ENCODE measurements at regions not wholly inside any gene's neighbourhood (a gene's known extent, or its start where the extent isn't known, plus 50 kb on each side); places are given as distances from the start of the nearest gene placed in this dataset.
"Not testable (repeated sequence)": the region's sequence is repeated elsewhere in the genome, so short reads cannot be mapped to it uniquely, and the experiment has no call there.

DNA sequence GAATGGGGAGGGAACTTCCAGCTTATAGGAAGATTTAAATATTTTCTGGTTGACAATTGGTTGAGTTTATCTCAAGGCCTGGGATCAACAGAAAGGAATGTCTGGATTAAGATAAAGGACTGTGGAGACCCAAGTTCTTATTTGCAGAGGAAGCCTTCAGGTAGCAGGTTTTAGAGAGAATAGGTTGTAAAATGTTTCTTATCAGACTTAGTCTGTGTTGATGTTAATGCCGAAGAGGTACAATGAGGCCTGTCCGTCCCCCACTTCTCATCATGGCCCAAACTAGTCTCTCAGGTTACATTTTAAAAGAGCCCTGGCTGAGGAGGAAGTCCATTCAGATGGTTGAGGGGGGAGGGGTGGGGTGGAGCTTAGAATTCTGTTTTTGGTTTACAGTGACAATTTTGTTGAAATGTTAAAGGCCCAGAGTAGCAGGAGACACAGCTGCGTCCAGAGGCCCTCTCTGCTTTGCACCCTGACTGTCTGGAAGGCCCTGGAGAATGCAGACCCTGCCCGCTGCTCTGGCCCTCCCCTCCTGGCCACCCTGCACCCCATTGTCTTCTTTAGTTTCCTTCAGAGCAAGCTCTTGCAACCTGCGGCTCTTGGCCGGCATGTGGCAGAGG is 672.5 kb upstream of the TMEM132C start:
- no peak for DNase-seq

DNA sequence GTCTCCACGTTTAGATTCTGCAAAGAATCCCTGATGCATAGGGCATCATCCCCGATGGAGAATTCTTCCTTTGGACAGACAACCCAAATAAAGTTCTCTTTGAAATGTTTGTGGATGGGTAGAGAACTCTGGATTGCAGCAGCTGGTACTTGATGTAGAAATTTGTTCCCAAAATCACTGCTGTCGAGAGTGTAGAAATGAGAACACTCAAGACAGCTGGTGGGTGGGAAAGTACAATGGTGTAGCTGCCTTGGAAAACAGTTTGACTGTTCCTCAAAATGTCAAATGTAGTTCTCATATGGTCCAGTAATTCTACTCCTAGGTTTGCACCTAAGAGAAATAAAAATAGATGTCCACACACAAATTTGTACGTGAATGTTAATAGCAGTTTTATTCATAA is 671.5 kb upstream of the TMEM132C start:
- no peak for DNase-seq

DNA sequence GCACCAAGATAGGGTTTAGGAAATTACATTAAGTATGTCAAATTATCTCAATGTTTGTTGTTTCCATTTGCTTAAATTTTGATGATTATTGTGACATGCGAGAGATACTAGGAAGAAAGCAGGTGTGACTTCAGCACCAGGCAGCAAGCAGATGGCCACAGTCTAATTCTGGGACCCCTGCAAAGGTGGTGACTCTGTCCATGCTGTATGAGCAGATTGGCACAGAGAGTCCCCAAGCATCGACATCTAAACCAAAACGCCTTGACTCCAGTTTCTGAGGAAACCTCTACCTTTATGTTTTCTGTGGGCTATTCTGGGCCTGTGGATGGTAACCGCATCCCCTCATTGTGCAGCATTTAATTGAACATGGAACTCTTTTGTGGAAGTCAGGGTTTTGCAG is 670.1 kb upstream of the TMEM132C start:
- DNase-seq = no peak

DNA sequence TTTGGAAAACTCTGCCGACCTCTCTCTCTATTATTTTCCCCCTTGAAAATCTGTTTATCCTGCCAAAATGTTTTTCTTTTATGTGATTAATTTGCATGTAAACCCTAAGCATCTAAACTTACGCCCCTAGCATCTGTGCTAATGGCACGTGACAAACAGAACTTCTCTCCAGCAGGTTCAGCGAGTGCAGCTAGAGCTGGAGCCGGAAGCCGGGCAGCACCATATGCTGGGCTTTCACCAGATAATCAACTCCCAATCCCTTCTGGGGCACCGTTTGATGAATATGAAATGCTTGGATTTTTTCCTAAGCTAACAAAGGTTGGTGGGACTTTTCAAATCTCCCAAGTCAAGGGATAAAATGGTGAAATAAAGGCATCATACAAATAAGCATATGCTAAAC is 667.5 kb upstream of the TMEM132C start:
- DNase-seq = no peak

DNA sequence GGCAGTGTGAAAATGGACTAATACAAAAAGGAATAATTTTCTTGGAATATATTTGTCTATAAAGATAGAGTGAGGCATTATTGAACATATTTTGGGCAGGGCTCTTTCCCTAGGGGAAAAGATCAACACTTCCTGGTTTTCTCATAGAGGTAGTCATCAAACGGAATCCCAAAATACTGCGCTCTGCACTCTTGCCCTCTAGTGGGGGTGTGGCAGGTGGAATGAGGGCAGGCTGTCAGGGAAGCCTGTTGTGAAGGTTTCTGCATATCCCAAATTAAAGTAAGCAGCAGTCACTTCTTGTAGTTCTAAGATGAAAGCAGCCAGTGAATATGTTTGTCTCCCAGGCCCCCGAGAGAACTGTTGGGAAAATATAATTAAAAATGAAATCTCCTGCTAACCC is 666.8 kb upstream of the TMEM132C start:
- DNase-seq = no peak

DNA sequence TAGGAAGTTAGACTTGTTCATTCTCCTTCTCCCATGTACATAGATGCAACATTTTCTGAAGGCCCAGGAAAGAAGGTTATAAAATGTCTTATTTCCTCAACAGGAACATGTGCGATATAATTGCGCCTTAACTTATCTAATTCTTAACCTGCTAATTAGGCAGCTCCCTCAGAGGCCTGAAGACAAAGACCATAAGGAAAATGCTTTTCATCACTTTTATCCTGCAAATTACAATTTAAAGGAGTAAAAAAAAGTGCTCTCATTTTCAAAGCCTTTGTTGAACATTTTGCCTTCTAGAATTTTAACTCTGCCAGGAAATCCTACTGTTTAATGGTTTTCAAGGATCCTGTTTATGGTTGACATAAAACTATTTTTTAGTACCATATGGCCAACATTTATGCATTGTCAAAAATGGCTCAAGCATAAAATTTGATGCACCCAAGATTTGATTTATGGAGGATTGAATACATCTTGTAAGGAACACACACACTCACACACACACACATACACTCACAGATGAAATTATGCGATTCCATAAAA is 660.4 kb upstream of the TMEM132C start:
- DNase-seq = no peak

DNA sequence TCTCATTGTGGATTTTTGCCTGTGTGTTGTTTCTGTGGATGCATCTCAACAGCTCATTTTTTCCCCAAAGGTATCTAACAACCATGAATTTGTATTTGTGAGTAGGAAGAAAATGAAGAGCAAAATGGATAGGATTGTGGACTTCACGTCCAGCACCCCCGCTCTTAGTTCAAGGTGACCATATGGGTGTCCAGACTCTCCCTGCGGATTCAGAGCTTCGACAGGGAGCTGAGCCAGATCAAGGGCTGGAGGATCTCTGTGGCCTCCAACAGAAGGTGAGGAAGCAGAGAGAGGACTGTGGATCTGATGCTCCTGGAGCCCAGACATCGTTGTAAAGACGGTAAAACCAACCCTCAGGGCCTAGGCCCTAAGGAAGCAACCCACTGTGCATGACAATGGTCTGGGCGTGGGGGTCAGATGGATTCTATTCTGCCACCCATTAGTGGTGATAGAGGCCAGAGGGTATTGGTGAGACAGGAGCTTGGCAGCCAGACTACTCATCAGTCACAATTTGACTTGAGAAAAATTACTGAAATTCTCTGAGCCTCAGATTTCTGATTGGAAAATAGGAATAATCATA is 659.7 kb upstream of the TMEM132C start:
- DNase-seq = no peak

DNA sequence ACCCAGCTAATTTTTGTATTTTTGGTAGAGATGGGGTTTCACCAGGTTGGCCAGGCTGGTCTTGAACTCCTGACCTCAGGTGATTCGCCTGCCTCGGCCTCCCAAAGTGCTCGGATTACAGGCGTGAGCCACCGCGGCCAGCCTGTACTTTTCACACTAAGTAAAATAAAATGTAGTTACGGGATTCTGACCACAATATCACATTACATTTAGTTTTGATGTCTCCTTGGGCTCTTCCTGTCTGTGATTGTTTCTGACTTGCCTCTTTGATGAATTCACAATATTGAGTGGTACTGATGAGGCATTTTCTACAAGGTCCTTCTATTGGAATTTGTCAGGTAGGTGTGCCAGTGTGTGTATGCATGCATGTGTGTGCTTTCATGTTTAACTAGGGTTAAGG is 658.6 kb upstream of the TMEM132C start:
- not testable (repeated sequence) for DNase-seq

DNA sequence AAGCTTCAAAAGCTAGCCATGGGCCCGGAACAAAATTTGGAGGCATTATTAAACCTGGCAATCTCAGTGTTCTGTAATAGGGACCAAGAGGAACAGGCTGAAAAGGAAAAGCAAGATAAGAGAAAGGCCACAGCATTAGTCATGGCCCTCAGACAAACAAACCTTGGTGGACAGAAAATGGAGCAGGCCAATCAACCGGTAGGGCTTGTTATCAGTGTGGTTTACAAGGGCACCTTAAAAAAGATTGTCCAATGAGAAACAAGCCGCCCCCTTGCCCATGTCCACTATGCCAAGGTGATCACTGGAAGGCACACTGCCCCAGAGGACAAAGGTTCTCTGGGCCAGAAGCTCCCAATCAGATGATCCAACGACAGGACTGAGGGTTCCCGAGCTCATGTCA is 653.9 kb upstream of the TMEM132C start:
- no peak for DNase-seq

DNA sequence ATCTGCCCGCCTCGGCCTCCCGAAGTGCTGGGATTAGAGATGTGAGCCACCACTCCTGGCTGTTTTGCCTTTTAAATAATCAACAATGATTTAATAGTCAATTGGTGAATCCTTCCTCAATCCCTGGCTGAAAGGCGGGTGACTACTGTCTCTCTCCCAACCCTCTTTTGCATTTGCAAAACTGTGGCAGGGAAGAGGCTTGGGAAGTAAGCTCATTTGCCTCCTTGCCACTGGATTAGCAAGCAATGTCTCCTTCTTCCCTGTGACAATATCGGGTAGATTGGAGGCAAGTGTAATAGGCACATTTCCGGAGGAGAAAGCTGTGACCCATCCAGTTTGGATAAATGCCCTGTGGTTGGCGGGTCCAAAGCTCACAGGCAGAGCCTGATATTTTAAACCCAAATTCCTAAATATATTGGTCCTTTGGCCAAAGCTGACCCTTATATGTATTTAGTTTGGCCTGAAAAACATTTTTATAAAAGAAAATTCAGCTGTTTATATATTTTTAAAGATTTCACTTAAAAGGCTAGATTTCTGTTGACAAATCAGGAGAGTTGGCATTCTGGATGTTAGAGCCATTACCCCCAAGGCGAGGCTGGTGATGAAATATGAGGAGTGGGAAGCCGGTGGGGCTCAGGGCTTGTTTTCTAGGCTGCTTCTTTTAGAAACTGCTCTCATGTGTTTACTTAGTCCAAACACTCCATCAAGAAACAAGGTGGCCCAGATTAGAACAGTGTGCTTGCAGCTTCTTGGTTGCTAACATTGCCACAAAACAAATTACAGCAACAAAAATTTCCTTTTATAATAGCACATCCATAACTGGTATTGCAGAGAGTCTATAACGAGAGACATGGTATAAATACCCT is 646.9 kb upstream of the TMEM132C start:
- no peak for DNase-seq

DNA sequence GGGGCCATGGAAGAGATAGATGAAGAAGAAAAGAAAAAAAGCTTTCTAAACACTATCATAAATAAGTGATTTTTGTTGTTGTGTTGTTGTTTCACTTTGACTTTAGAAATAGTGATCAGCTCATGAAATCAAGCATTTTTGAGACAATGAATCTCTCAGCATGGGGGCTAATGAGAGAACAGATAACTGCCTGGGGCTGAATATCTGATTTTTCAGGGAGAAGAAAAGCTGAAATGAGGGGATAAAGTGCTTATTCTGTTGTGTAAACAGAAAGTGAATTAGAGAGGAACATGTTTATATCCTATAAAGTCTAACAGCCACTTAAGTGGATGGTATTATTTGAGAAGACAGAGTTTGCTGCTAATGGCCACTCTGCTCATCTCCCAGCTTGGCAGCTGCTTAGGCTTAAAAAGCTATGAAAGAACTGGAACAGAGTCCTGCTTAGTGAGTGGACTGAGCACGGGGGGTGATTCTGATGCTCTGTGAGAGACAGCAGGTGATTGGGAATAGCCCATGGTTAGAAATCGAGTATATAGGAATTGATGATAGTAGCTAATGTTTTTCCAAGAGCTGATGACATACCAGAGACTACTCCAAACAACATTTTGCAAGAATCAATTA is 646.1 kb upstream of the TMEM132C start:
- DNase-seq = no peak

DNA sequence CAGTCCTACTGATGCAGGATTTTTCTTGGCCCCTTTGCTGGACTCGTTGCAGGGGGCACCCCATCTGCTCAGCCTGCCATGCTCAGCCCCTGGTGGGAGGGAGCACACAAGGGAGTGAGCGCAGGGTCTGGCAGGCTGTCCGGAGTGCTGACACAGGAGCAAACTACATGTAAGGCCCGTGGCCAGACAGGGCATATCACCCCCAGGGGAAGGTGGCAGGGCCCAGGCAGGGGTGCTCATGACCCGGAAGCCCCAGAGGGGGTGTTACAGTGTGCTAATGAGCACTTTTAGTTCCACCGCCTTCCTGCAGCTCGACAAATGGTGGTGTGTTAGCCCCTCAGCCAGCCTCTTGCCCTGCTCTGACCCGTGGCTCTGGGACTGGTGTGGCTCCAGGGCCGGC is 645.6 kb upstream of the TMEM132C start:
- no peak for DNase-seq

DNA sequence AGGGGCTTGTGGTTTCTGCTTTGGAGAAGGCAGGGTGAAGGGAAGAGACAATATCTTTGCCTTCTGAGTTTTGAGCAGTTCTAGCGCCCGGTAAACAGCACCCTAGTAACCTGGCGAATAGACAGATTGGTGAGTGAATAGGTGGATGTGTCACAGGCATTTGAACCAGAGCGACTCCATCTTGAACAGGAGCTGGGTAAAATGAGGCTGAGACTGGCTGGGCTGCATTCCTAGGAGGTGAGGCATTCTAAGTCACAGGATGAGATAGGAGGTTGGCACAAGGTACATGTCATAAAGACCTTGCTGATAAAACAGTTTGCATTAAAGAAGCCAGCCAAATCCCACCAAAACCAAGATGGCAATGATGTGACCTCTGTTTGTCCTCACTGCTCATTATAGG is 643.6 kb upstream of the TMEM132C start:
- DNase-seq = no peak

DNA sequence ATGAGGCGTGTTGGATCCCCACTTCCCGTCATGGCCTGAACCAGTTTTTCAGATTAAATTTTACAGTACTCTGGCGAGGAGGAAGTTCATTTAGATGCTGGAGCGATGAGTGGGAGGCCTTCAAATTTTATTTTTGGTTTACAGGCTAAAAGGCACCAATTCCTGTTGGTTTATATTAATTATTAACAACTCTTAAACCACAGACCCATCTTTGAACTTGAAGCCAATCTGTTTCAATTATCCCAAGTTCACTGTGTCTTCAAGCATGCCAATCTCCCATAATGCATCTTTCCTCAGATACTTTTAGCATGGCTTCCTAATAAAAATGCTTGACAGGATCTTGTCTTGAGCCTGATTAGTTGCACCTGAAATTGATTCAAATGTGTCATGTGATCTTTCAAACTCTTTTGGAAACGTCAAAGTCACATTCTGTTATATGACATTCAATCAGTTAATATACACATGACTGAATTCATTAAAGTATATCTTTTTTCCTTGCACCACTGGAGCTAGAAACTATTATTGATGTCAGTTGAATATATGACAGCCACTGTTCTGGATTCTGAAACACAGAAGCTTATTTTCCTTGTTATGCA is 641.7 kb upstream of the TMEM132C start:
- no peak for DNase-seq

DNA sequence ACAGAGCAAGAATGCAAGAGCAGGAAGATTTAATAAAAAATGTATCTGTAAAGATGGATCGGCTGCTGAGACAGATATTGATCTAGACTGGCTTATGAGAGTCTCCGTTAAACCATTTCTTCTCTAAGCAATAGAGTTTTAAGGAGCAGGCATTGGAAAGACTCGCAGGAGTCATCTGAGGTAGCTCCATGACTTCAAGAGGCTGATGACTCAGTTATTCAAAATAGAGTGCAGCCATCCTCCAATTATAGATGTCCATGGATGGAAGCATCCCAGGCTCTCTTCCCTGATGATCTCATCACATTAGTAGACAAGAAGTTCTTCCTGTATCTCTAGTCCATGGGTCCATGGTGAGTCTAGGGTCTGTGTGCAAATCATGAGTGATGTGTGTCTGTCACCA is 638.3 kb upstream of the TMEM132C start:
- no peak for DNase-seq

DNA sequence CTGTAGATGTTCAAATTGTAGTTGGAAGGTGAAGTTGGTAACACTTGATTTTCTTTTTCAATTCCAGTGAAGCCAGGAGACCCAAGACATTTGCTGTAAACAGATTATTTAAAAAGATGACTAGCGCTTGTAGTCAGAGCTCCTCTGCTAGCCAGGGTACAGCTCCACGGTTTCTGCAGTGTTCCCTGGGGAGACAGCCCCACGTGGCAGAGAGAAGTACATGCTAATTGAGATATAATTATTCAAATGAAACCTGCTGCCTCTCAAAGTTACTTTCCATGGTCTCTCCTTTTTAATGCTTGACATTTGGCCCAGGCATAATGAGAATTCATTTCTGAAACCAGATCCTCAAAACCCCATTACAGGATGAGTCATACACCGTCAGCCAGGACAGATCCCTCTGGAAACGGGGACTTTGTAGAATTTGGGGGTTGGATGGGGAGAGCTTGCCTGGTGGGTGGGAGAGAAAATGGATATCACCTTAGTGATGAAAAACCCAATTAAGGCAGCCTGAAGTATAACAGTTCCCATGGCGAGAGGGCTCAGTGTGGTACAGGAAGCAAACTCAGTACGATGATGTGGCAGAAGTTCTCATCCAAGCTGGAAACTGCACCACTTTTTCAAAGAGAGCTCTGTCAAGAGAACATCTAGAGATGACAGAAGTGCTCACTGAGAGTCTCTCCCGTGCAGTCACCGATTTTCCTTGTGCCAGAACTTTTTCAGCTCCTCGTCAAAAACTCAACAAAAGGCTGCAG is 637.7 kb upstream of the TMEM132C start:
- DNase-seq = no peak

DNA sequence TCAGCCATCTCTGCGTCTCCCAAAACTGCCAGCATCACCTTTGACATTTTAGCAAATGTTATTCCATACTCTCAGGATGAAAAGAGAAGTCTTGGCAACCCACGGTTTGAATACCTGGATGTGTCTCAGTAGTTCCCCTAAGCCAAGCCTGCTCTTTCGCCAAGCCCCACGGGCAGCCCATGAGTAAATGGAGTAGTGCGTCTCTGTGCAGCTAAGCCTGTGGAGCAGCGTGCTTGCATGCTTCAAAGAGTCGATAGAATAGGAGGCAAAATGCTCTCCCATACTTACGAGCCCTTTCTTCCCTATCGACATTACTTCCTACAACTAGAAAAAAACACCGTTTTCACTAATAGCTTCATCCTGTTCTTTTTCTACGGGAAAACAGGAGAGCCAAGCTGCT is 634.5 kb upstream of the TMEM132C start:
- no peak for DNase-seq

DNA sequence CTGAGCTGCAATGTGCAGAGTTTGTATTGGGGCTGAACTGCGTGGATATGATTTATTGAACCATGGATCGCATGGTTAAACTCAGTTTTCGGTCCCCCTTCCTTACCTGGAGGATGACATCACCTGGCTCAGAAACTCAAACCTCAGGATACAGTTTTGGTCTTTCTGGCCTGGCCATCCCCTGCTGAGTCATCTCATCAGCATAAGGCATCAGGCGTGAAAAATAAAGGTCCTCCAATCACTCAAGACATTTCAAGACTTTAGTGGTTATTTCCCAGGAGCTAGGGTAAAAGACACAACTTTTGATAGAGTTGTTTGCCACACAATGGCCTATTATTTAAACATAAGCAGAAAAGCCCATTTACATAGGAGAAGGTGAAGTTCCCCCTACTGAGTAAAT is 631.1 kb upstream of the TMEM132C start:
- DNase-seq = no peak

DNA sequence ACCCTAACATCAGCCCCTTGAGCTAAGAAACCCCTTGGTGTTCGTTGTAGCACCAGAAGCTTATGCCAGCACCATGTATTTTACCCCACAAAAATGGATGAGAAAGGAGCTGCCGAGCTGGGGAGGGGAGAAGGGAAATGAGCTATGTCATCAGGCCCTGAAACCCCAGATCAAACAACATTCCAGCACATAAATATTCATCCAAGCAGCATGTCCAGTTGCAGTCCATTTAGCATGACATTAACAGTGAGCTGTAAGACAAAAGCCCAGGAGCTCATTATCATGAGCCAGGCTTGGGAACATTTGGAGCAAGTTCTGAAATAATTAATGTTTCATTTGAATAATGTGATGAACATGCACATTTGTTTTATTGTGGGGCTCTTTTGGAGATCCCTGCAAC is 630.1 kb upstream of the TMEM132C start:
- no peak for DNase-seq

DNA sequence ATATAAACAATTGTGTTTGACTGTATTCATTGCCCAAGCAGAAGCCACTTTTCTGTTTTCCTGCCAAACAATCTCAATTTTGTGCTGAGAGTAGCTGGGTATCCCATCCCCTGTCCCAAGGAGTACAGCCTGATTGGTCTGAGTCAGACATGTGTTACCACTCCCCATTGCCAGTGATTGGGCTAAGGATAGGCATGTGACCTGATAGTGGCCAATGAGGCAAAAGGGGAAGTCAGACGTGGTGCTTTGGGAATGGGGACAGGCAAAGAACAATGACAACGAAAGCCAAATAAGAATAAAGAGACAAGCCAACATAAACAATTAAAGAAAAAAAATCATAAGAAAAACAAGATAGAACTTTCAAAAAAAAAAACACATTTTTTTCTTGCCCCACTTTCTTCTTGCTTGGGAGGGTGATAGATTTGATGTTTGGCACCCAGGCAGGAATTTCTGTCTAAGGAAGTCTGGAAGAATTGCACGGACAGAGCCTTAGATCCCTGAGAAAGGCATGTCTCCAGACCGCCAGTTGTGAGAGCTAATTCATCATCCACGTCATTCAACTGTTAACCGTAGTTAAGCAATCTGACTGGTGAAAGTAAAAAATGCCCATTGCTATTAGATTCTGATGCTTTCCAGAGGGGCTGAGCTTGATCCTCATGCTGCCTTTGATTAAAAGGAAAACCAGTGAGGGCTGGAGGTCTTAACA is 626.6 kb upstream of the TMEM132C start:
- DNase-seq = no peak

DNA sequence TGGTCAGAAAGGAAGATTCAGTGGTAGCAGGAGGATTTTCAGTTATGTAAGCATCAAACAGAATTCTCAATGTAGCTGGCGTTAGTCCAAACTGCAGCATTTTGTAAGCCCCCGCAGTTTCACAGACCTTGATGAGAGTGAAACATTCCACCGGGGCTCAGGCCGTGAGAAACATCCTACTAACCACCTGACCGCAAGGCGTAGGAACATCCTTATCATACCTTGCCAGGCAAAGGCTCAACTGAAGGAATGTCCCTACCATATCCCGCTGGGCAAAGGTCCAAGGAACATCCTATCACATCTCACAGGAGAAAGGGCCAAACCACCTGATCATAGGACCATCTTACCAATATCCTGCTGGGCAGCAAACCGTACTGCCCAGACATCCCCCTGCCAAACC is 624.8 kb upstream of the TMEM132C start:
- no peak for DNase-seq

DNA sequence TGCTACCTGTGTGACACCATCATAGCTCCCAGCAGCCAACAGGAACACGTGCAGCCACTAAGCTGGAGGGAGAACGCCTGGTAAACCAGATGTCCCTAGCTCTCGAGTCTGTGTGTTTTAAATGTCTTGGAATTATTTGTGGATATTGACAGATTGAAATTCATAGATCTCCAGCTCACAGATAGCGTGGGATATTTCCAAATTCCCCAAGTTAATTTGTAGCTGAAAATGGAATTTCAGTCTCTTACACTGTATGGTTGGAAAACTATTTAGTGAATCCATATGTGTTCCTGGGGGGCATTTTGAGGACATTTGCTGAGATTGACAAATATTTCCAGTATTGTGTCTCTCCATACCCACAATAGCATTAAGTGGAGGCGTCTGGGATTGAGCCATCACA is 618.6 kb upstream of the TMEM132C start:
- DNase-seq = no peak
